ENCODE measurements at regions not wholly inside any gene's neighbourhood (a gene's known extent, or its start where the extent isn't known, plus 50 kb on each side); places are given as distances from the start of the nearest gene placed in this dataset.

DNA sequence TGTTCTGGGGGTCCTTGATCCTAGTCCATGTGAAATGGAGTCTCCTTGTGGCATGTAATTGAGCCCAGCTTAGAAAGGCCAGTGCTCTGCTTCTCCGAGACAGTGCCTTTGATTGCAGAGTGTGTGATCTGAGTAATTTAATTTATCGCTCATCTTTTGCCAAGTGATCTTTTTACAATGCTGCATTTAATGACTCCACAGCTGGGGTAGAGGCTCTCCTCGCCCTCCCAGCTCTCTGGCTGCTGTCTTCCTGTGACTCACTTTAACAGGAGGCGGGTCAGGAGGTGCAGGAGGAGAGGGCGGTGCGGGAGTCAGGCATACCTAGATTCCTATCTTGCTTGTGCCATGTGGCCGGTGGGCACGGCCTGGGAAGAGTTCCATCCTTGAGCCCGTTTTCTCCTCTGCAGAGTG lies 113.4 kb upstream of the FOXF1 start:
- Histone ChIP-seq H3K4me1 (ENCODE audit: insufficient read depth, low read length) (peaks cover 10% of the 10 kb centered on the region), H4K20me1 (ENCODE audit: insufficient read depth, low read length) (no peaks in the 10 kb centered on the region), H3K79me2 (ENCODE audit: insufficient read depth, low read length) (no peaks in the 10 kb centered on the region), H3K9me3 (ENCODE audit: low read depth, low read length) (no peaks in the 10 kb centered on the region), H3K4me3 (ENCODE audit: insufficient read depth, low read length) (no peak overlapping the region), H2AFZ (ENCODE audit: low read length) (no peak overlapping the region), H3K36me3 (ENCODE audit: insufficient read depth, low read length) (no peaks in the 10 kb centered on the region), H3K27me3 (ENCODE audit: insufficient read depth, low read length) (peaks cover 12% of the 10 kb centered on the region), H3K4me2 (ENCODE audit: insufficient read depth, low read length) (peak overlapping the region; percentile 11), H3K27ac (ENCODE audit: low read depth, low read length) (no peak overlapping the region)
- peak; percentile 73 for DNase-seq (ENCODE audit: insufficient read length, low spot score, missing footprints)
- TF ChIP-seq, protein P1, sequence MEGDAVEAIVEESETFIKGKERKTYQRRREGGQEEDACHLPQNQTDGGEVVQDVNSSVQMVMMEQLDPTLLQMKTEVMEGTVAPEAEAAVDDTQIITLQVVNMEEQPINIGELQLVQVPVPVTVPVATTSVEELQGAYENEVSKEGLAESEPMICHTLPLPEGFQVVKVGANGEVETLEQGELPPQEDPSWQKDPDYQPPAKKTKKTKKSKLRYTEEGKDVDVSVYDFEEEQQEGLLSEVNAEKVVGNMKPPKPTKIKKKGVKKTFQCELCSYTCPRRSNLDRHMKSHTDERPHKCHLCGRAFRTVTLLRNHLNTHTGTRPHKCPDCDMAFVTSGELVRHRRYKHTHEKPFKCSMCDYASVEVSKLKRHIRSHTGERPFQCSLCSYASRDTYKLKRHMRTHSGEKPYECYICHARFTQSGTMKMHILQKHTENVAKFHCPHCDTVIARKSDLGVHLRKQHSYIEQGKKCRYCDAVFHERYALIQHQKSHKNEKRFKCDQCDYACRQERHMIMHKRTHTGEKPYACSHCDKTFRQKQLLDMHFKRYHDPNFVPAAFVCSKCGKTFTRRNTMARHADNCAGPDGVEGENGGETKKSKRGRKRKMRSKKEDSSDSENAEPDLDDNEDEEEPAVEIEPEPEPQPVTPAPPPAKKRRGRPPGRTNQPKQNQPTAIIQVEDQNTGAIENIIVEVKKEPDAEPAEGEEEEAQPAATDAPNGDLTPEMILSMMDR (IDR thresholded peaks at IDR 0.05; ENCODE audit: extremely low read depth, low read depth, low read length): no peak

DNA sequence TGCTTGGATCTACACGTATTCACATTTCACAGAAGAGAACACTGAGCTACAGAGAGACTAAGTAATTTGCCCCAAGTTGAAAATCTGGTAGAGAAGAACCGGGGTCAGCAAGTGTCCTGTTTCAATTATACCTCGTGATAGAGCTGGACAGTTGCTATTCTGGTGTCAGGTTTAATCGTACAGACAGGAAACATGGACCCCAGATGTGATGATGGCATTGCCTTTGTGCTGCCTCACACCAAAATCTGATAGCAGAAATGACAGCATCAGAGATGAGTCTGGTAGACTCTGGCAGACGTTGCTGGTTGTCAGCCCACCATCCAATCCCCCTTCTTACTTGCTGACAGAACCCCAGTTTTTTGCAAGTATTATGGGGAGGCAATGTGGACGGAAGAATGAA lies 112.1 kb upstream of the FOXF1 start:
- H3K4me2 ChIP-seq (ENCODE audit: insufficient read depth, low read length): no peak overlapping the region
- no peaks in the 10 kb centered on the region for H3K9me3 ChIP-seq (ENCODE audit: low read depth, low read length)
- no peak overlapping the region for H2AFZ ChIP-seq (ENCODE audit: low read length)
- no peak for DNase-seq (ENCODE audit: insufficient read length, low spot score, missing footprints)
- TF ChIP-seq, protein P1 (IDR thresholded peaks at IDR 0.05; ENCODE audit: extremely low read depth, low read depth, low read length): no peak
- H4K20me1 ChIP-seq (ENCODE audit: insufficient read depth, low read length): no peaks in the 10 kb centered on the region
- H3K4me3 ChIP-seq (ENCODE audit: insufficient read depth, low read length): no peak overlapping the region
- H3K4me1 ChIP-seq (ENCODE audit: insufficient read depth, low read length): peaks cover 6% of the 10 kb centered on the region
- H3K79me2 ChIP-seq (ENCODE audit: insufficient read depth, low read length): no peaks in the 10 kb centered on the region
- H3K27ac ChIP-seq (ENCODE audit: low read depth, low read length): no peak overlapping the region
- H3K36me3 ChIP-seq (ENCODE audit: insufficient read depth, low read length): no peaks in the 10 kb centered on the region
- H3K27me3 ChIP-seq (ENCODE audit: insufficient read depth, low read length): peaks cover 12% of the 10 kb centered on the region

DNA sequence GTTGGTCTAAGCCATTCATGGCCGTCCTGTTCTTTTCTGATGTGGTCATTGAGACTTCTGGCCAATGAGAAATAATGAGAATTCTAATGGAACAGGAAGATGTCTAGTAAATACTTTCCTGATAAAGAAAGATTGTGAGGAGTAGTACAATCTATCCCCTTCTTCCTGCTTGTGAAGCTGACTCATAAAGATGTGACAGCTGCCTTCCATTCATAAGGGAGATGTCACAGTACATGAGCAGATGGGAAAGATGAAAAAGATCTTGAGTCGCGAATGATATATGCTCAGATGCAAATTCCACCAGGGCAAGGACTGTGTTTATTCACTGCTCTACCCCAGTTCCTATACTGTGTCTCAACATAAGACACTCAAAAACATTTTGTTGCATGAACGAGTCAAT lies 111.7 kb upstream of the FOXF1 start:
- no peak overlapping the region for H3K27ac ChIP-seq (ENCODE audit: low read depth, low read length)

DNA sequence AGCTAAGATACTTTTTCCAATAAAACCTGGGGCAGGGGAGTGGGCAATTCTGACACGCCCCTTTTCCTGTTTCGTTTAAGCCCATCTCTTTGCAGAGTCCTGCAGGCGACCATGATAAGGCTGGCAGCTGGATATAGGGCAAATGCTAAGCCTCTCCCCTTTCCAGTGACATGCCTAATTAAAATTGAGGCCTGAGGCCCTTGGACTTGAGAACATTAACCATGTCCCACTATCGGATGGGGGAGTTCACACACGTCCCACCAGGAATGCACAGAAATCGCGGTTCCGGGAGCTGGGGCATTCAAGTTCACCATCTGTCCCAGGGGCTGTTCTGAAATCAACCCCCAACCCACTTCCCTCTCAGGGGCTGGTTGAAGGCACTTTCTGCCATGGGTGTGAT lies 109.2 kb upstream of the FOXF1 start:
- no peaks in the 10 kb centered on the region for H3K9me3 ChIP-seq (ENCODE audit: low read depth, low read length)
- no peaks in the 10 kb centered on the region for H3K79me2 ChIP-seq (ENCODE audit: insufficient read depth, low read length)
- DNase-seq (ENCODE audit: insufficient read length, low spot score, missing footprints): no peak
- H3K4me1 ChIP-seq (ENCODE audit: insufficient read depth, low read length): peaks cover 6% of the 10 kb centered on the region
- peaks cover 8% of the 10 kb centered on the region for H3K27me3 ChIP-seq (ENCODE audit: insufficient read depth, low read length)
- no peak overlapping the region for H3K4me3 ChIP-seq (ENCODE audit: insufficient read depth, low read length)
- no peak overlapping the region for H2AFZ ChIP-seq (ENCODE audit: low read length)
- no peak overlapping the region for H3K4me2 ChIP-seq (ENCODE audit: insufficient read depth, low read length)
- H3K27ac ChIP-seq (ENCODE audit: low read depth, low read length): no peak overlapping the region
- no peaks in the 10 kb centered on the region for H4K20me1 ChIP-seq (ENCODE audit: insufficient read depth, low read length)
- H3K36me3 ChIP-seq (ENCODE audit: insufficient read depth, low read length): no peaks in the 10 kb centered on the region
- TF ChIP-seq, protein P1 (IDR thresholded peaks at IDR 0.05; ENCODE audit: extremely low read depth, low read depth, low read length): no peak

More for the DNA sequence above, 111.7 kb upstream of the FOXF1 start:
- TF ChIP-seq, protein P1 (IDR thresholded peaks at IDR 0.05; ENCODE audit: extremely low read depth, low read depth, low read length): no peak
- Histone ChIP-seq H3K27me3 (ENCODE audit: insufficient read depth, low read length) (peaks cover 12% of the 10 kb centered on the region), H2AFZ (ENCODE audit: low read length) (no peak overlapping the region), H3K4me1 (ENCODE audit: insufficient read depth, low read length) (peaks cover 6% of the 10 kb centered on the region), H3K36me3 (ENCODE audit: insufficient read depth, low read length) (no peaks in the 10 kb centered on the region), H3K4me2 (ENCODE audit: insufficient read depth, low read length) (no peak overlapping the region), H4K20me1 (ENCODE audit: insufficient read depth, low read length) (no peaks in the 10 kb centered on the region), H3K4me3 (ENCODE audit: insufficient read depth, low read length) (no peak overlapping the region), H3K9me3 (ENCODE audit: low read depth, low read length) (no peaks in the 10 kb centered on the region), H3K79me2 (ENCODE audit: insufficient read depth, low read length) (no peaks in the 10 kb centered on the region)
- no peak for DNase-seq (ENCODE audit: insufficient read length, low spot score, missing footprints)
